IPS DF 4.7 (cell line): ENCODE measurements at regions not wholly inside any gene's neighbourhood (a gene's known extent, or its start where the extent isn't known, plus 50 kb on each side); places are given as distances from the start of the nearest gene placed in this dataset.

Experiments used
- DNase-seq: peaks from one replicate; pipeline ENCODE4 v3.0.0-alpha.2; 2013; ENCODE audit warnings: low spot score; ENCODE audit errors: extremely low read depth

DNA sequence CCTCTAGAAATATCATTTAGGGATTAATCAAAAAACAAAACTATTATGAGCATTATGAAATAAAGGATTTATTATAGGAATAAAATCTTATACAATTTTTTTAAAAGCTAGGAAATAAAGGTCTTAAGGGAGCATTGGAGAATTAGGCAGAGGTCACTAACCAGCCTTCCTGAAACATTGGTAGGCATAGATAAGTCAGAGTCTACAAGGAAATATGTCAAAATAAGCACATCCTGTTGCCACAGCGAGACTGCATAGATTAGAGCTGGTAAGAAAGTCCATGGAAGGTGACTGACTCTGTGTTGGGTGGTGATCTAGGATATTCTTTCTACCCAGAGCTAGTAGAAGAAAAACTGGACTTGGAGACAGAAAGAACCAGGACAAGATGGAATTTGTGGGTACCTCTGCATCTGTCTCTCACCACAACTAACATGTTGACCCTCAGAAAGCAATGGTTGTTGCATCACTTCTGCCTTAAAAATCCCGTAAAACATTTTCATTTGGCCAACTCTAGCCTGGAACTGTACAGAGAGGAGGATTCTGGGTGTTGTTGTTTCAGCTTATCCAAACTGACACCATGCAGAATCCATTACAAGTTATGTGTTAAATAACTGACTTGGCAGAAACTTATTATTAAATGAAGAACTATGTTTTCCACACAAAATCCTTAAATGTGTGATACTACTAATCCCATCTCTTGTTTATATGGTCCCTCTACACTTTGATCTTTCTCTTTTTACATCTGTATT is 77.1 kb downstream of the FBXO5 start:
- no peak for DNase-seq

DNA sequence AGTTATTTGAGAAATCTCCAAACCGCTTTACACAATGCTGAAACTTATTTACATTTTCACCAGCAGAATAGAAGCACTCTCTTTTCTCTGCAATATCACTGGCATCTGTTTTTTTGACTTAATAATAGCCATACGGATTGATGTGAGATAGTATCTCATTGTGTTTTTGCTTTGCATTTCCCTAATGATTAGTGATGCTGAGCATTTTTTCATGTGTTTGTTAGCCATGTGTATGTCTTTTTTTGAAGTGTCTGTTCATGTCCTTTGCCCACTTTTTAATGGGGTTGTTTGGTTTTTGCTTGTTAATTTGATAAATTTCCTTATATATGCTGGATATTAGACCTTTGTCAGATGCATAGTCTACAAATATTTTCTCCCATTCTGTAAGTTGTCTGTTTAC is 73.6 kb downstream of the FBXO5 start:
- no peak for DNase-seq

DNA sequence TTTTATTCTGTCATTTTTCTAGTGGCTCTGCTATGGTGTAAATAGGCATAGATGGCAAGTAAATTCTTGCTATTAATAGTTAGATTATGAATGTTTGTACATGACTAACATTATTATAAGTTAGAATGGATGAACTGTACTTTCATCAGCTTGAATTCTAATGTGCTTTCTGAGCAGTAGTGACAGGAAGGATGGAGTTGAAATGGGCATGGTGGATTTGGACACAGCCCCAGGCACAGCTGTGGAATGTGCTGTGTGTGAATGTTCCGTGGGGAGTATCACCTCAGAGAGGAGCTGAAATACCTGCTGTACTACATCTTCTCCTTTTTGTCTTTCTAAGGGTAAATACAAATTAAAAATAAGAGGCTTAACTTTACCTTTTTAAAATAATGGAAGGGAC is 66.8 kb downstream of the FBXO5 start:
- DNase-seq, result no peak

DNA sequence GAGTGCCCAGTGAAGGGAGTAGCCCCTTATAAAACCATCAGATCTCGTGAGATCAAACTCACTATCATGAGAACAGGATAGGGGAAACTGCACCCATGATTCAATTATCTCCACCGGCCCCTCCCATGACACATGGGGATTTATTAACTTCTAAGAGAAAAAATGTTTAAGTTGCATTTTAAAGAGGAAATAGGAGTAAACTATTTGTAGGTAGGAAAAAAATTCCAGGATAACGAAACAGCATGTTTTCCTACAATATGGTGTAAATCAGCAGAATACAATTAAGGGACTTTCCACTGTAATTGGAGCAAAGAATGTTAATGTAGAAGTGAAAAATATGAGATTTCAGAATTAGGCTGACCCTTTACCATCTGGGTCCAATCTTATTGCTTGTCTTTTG is 63.9 kb downstream of the FBXO5 start:
- no peak for DNase-seq

DNA sequence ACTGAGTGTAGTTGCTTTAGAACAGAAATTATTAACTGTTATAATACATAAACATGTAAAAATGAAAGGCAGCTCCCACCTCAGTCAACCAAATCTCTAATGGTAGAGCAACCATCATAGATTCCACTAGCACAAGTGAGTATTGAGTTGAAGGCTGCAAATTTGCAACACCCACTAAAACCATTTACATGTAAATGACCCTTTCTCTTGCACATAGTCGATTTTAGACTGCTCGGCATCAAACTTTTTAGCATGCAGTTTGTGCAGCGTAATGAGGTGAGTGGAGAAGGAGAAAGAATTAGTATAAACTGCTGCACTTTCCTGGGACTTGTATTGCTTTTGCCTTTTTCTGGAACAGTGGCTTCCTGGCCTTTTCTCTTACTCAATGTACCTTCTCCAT is 62.8 kb downstream of the FBXO5 start:
- no peak for DNase-seq
